ENCODE measurements at regions not wholly inside any gene's neighbourhood (a gene's known extent, or its start where the extent isn't known, plus 50 kb on each side); places are given as distances from the start of the nearest gene placed in this dataset.

- Histone ChIP-seq H3K4me3 (no peak overlapping the region), H3K9me2 (replicated peaks; ENCODE audit: insufficient read depth) (no peaks in the 10 kb centered on the region), H3K36me3 (replicated peaks; ENCODE audit: insufficient read depth, low read depth) (no peaks in the 10 kb centered on the region), H2AFZ (peak overlapping the region; percentile 16), H3K9me3 (ENCODE audit: low read depth) (no peaks in the 10 kb centered on the region), H3K4me1 (ENCODE audit: insufficient read depth) (peaks cover 10% of the 10 kb centered on the region), H3K27me3 (no peaks in the 10 kb centered on the region), H3K79me2 (no peaks in the 10 kb centered on the region), H3K4me2 (peak overlapping the region; percentile 65), H4K20me1 (ENCODE audit: insufficient read depth, poor library complexity, severe bottlenecking) (no peaks in the 10 kb centered on the region), H3K27ac (peak overlapping the region; percentile 40)
- TF ChIP-seq, protein P1, sequence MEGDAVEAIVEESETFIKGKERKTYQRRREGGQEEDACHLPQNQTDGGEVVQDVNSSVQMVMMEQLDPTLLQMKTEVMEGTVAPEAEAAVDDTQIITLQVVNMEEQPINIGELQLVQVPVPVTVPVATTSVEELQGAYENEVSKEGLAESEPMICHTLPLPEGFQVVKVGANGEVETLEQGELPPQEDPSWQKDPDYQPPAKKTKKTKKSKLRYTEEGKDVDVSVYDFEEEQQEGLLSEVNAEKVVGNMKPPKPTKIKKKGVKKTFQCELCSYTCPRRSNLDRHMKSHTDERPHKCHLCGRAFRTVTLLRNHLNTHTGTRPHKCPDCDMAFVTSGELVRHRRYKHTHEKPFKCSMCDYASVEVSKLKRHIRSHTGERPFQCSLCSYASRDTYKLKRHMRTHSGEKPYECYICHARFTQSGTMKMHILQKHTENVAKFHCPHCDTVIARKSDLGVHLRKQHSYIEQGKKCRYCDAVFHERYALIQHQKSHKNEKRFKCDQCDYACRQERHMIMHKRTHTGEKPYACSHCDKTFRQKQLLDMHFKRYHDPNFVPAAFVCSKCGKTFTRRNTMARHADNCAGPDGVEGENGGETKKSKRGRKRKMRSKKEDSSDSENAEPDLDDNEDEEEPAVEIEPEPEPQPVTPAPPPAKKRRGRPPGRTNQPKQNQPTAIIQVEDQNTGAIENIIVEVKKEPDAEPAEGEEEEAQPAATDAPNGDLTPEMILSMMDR (IDR thresholded peaks at IDR 0.05; ENCODE audit: poor library complexity): no peak
- no peak for TF ChIP-seq EZH2 (IDR thresholded peaks at IDR 0.05; ENCODE audit: borderline replicate concordance)
- TF ChIP-seq EZH2phosphoT487 (IDR thresholded peaks at IDR 0.05; ENCODE audit: low read depth, severe bottlenecking, unreplicated experiment): no peak
- 25% methylated on average over 5 of the region's 5 CpGs for WGBS (ENCODE audit: low lambda C conversion rate, missing lambda C conversion rate)
- peak; percentile 17 for DNase-seq (ENCODE audit: low spot score)
These were observed 903.7 kb downstream of the EPHA3 start for GRCh38 chr3:90011131-90011530.

GRCh38 chr3:90011596-90011995 is 904.2 kb downstream of the EPHA3 start:
- Histone ChIP-seq H3K4me3 (no peak overlapping the region), H3K4me2 (peak overlapping the region; percentile 65), H3K27ac (no peak overlapping the region), H3K4me1 (ENCODE audit: insufficient read depth) (peaks cover 10% of the 10 kb centered on the region), H3K27me3 (no peaks in the 10 kb centered on the region), H4K20me1 (ENCODE audit: insufficient read depth, poor library complexity, severe bottlenecking) (no peaks in the 10 kb centered on the region), H3K36me3 (replicated peaks; ENCODE audit: insufficient read depth, low read depth) (no peaks in the 10 kb centered on the region), H3K9me3 (ENCODE audit: low read depth) (no peaks in the 10 kb centered on the region), H2AFZ (peak overlapping the region; percentile 16), H3K79me2 (no peaks in the 10 kb centered on the region), H3K9me2 (replicated peaks; ENCODE audit: insufficient read depth) (no peaks in the 10 kb centered on the region)
- TF ChIP-seq, protein P1 (IDR thresholded peaks at IDR 0.05; ENCODE audit: poor library complexity): no peak
- TF ChIP-seq EZH2phosphoT487 (IDR thresholded peaks at IDR 0.05; ENCODE audit: low read depth, severe bottlenecking, unreplicated experiment): no peak
- TF ChIP-seq EZH2 (IDR thresholded peaks at IDR 0.05; ENCODE audit: borderline replicate concordance): no peak
- no peak for DNase-seq (ENCODE audit: low spot score)
- 63% methylated on average over 4 of the region's 4 CpGs for whole genome bisulfite sequencing (ENCODE audit: low lambda C conversion rate, missing lambda C conversion rate)

GRCh38 chr3:90011996-90012395 is 904.6 kb downstream of the EPHA3 start:
- WGBS (ENCODE audit: low lambda C conversion rate, missing lambda C conversion rate): 75% methylated on average over 2 of the region's 2 CpGs
- Histone ChIP-seq H3K27me3 (no peaks in the 10 kb centered on the region), H3K9me2 (replicated peaks; ENCODE audit: insufficient read depth) (no peaks in the 10 kb centered on the region), H3K4me1 (ENCODE audit: insufficient read depth) (peaks cover 10% of the 10 kb centered on the region), H3K27ac (no peak overlapping the region), H3K9me3 (ENCODE audit: low read depth) (no peaks in the 10 kb centered on the region), H3K4me2 (no peak overlapping the region), H2AFZ (no peak overlapping the region), H3K36me3 (replicated peaks; ENCODE audit: insufficient read depth, low read depth) (no peaks in the 10 kb centered on the region), H3K79me2 (no peaks in the 10 kb centered on the region), H4K20me1 (ENCODE audit: insufficient read depth, poor library complexity, severe bottlenecking) (no peaks in the 10 kb centered on the region), H3K4me3 (no peak overlapping the region)
- TF ChIP-seq EZH2phosphoT487 (IDR thresholded peaks at IDR 0.05; ENCODE audit: low read depth, severe bottlenecking, unreplicated experiment) (no peak), EZH2 (IDR thresholded peaks at IDR 0.05; ENCODE audit: borderline replicate concordance) (no peak)
- TF ChIP-seq, protein P1 (IDR thresholded peaks at IDR 0.05; ENCODE audit: poor library complexity): no peak
- DNase-seq (ENCODE audit: low spot score): no peak

Data from hepatocyte (in vitro differentiated cells).